IMR-90 (cell line): ENCODE measurements at regions not wholly inside any gene's neighbourhood (a gene's known extent, or its start where the extent isn't known, plus 50 kb on each side); places are given as distances from the start of the nearest gene placed in this dataset.

Source experiments
- ATAC-seq: fragments of 200-7000 bp; cut with Tn5 transposase; 2 replicates; pipeline ENCODE4 v1.9.1; 2020; ENCODE audit warnings: low read depth, mild to moderate bottlenecking, moderate library complexity
- BruUV-seq: library from RNA; stranded (reverse); fragments of 400-500 nt; replicated peaks from 2 replicates; lab custom pipeline; 2021; lab: Mats Ljungman, UMichigan
- CTCF ChIA-PET: fragments of 300-600 bp; formaldehyde crosslinking; extraction: SDS; loops from one replicate; lab custom pipeline; 2021; ENCODE audit warnings: antibody characterized with exemption; lab: Yijun Ruan, JAX
- POLR2A ChIA-PET: fragments of 300-600 bp; sonication (Branson Sonifier 250); formaldehyde crosslinking; loops from one replicate; lab custom pipeline; 2022; ENCODE audit warnings: antibody characterized with exemption; ENCODE audit not compliant: unreplicated experiment; lab: Charles Lee
- DNase-seq: peaks from one replicate; pipeline ENCODE4 v3.0.0; 2013
- H2AFZ ChIP-seq: replicated peaks from 2 replicates; pipeline ENCODE3; 2013; ENCODE audit warnings: low read length, mild to moderate bottlenecking; ENCODE audit not compliant: poor library complexity
- H2AK5ac ChIP-seq: 2 replicates; pipeline ENCODE4 v1.6.1; 2013; ENCODE audit warnings: low read depth, low read length, inconsistent platforms
- H2AK9ac ChIP-seq: replicated peaks from 2 replicates; pipeline ENCODE3; 2013; ENCODE audit warnings: mild to moderate bottlenecking, low read depth, low read length, moderate library complexity; ENCODE audit not compliant: poor library complexity
- H2BK120ac ChIP-seq: 2 replicates; pipeline ENCODE4 v1.6.1; 2013; ENCODE audit warnings: low read depth, low read length, inconsistent platforms
- H2BK15ac ChIP-seq: 3 replicates; pipeline ENCODE4 v1.6.1; 2013; ENCODE audit warnings: low read depth, low read length, inconsistent platforms
- H2BK20ac ChIP-seq: 2 replicates; pipeline ENCODE4 v1.6.1; 2013; ENCODE audit warnings: low read depth, mild to moderate bottlenecking, inconsistent platforms, low read length, moderate library complexity
- H2BK5ac ChIP-seq: 2 replicates; pipeline ENCODE4 v1.6.1; 2013; ENCODE audit warnings: mild to moderate bottlenecking, low read depth, low read length, inconsistent platforms; ENCODE audit not compliant: poor library complexity, severe bottlenecking
- H3K14ac ChIP-seq: replicated peaks from 2 replicates; pipeline ENCODE4 v1.6.1; 2013; ENCODE audit warnings: low read depth, low read length, inconsistent platforms
- H3K18ac ChIP-seq: 2 replicates; pipeline ENCODE4 v1.6.1; 2013; ENCODE audit warnings: low read depth, low read length, control low read depth
- H3K23ac ChIP-seq: 2 replicates; pipeline ENCODE4 v1.6.1; 2013; ENCODE audit warnings: low read depth, low read length, inconsistent platforms
- H3K27ac ChIP-seq: 2 replicates; pipeline ENCODE4 v1.5.1; 2013; ENCODE audit warnings: mild to moderate bottlenecking, control low read depth, low read length; ENCODE audit not compliant: insufficient read depth
- H3K27me3 ChIP-seq: 2 replicates; pipeline ENCODE4 v1.6.1; 2013; ENCODE audit warnings: low read length; ENCODE audit not compliant: control insufficient read depth, insufficient read depth
- H3K36me3 ChIP-seq: 2 replicates; pipeline ENCODE4 v1.6.1; 2013; ENCODE audit warnings: low read length, mixed read lengths; ENCODE audit not compliant: control insufficient read depth, insufficient read depth
- H3K4ac ChIP-seq: 2 replicates; pipeline ENCODE4 v1.6.1; 2013; ENCODE audit warnings: low read depth, low read length, inconsistent platforms
- H3K4me1 ChIP-seq: 2 replicates; pipeline ENCODE4 v1.6.1; 2013; ENCODE audit warnings: low read length, mixed read lengths; ENCODE audit not compliant: control insufficient read depth, insufficient read depth
- H3K4me2 ChIP-seq: 2 replicates; pipeline ENCODE4 v1.6.1; 2013; ENCODE audit warnings: low read depth, mild to moderate bottlenecking, control low read depth, low read length, moderate library complexity
- H3K4me3 ChIP-seq: 2 replicates; pipeline ENCODE4 v1.5.1; 2013; ENCODE audit warnings: low read depth, mild to moderate bottlenecking, control low read depth, low read length, moderate library complexity; ENCODE audit not compliant: insufficient read depth
- H3K56ac ChIP-seq: 2 replicates; pipeline ENCODE4 v1.6.1; 2013; ENCODE audit warnings: low read length, inconsistent platforms; ENCODE audit not compliant: insufficient read depth; ENCODE audit errors: extremely low read depth
- H3K79me1 ChIP-seq, 2 experiments: 2 replicates each; pipeline ENCODE4 v1.6.1; 2013; ENCODE audit warnings: low read length in 2 of 2, inconsistent platforms in 1 of 2, low read depth in 1 of 2
- H3K9ac ChIP-seq: 2 replicates; pipeline ENCODE4 v1.6.1; 2013; ENCODE audit warnings: low read depth, low read length, control low read depth
- H3K9me1 ChIP-seq: 2 replicates; pipeline ENCODE4 v1.6.1; 2013; ENCODE audit warnings: low read length, inconsistent platforms; ENCODE audit not compliant: insufficient read depth
- H3K9me3 ChIP-seq: 2 replicates; pipeline ENCODE4 v1.6.1; 2013; ENCODE audit warnings: low read length; ENCODE audit not compliant: control insufficient read depth, insufficient read depth
- H4K20me1 ChIP-seq: 2 replicates; pipeline ENCODE4 v1.6.1; 2013; ENCODE audit warnings: low read length, inconsistent platforms; ENCODE audit not compliant: insufficient read depth
- H4K5ac ChIP-seq: 2 replicates; pipeline ENCODE4 v1.6.1; 2013; ENCODE audit warnings: mild to moderate bottlenecking, low read depth, low read length, control low read depth
- H4K8ac ChIP-seq, 2 experiments: 2 replicates each; pipeline ENCODE4 v1.6.1; 2013; ENCODE audit warnings: low read depth in 2 of 2, low read length in 2 of 2, control low read depth in 1 of 2, inconsistent platforms in 1 of 2
- H4K91ac ChIP-seq: 2 replicates; pipeline ENCODE4 v1.6.1; 2013; ENCODE audit warnings: low read depth, low read length, inconsistent platforms; ENCODE audit not compliant: insufficient read depth
- BHLHE40 ChIP-seq: fragments of 150-350 bp; IDR thresholded peaks from 2 replicates; pipeline ENCODE4 v1.6.1; 2016; ENCODE audit warnings: mild to moderate bottlenecking, low read depth, low read length
- CEBPB ChIP-seq: IDR thresholded peaks from 2 replicates; pipeline ENCODE4 v1.6.1; 2012; ENCODE audit warnings: low read depth, low read length, improper control_type of control experiment
- CHD1 ChIP-seq: IDR thresholded peaks from 2 replicates; pipeline ENCODE4 v1.6.1; 2012; ENCODE audit warnings: low read depth, low read length, improper control_type of control experiment
- FOS ChIP-seq: fragments of 150-350 bp; IDR thresholded peaks from 2 replicates; pipeline ENCODE4 v1.6.1; 2016; ENCODE audit warnings: low read depth, low read length
- MAFK ChIP-seq: IDR thresholded peaks from 2 replicates; pipeline ENCODE4 v1.6.1; 2012; ENCODE audit warnings: low read depth, low read length, improper control_type of control experiment
- MAZ ChIP-seq: IDR thresholded peaks from 2 replicates; pipeline ENCODE4 v1.6.1; 2012; ENCODE audit warnings: low read depth, mild to moderate bottlenecking, low read length, improper control_type of control experiment, moderate library complexity, borderline replicate concordance
- MXI1 ChIP-seq: IDR thresholded peaks from 2 replicates; pipeline ENCODE4 v1.6.1; 2012; ENCODE audit warnings: low read depth, mild to moderate bottlenecking, low read length, moderate library complexity, borderline replicate concordance
- NFE2L2 ChIP-seq: fragments of 150-350 bp; IDR thresholded peaks from 2 replicates; pipeline ENCODE4 v1.6.1; 2016; ENCODE audit warnings: low read depth, mild to moderate bottlenecking, low read length
- POLR2A ChIP-seq: IDR thresholded peaks from 2 replicates; pipeline ENCODE4 v1.6.1; 2012; ENCODE audit warnings: mild to moderate bottlenecking, low read depth, low read length
- RAD21 ChIP-seq: IDR thresholded peaks from 2 replicates; pipeline ENCODE4 v1.6.1; 2012; ENCODE audit warnings: low read length, improper control_type of control experiment
- RCOR1 ChIP-seq: IDR thresholded peaks from 2 replicates; pipeline ENCODE4 v1.6.1; 2012; ENCODE audit warnings: mild to moderate bottlenecking, low read length, improper control_type of control experiment; ENCODE audit not compliant: insufficient replicate concordance
- RFX5 ChIP-seq: IDR thresholded peaks from 2 replicates; pipeline ENCODE4 v1.8.0; 2012; ENCODE audit warnings: low read depth, mild to moderate bottlenecking, low read length, moderate library complexity
- SMC3 ChIP-seq: fragments of 150-350 bp; IDR thresholded peaks from 2 replicates; pipeline ENCODE4 v1.6.1; 2016; ENCODE audit warnings: low read depth, mild to moderate bottlenecking, antibody characterized with exemption, low read length, moderate library complexity
- WGBS, 2 experiments: methylation state at CpG; one replicate each; pipeline versions ENCODE4 v1.1.5 to v1.1.7; 2013; ENCODE audit warnings: missing lambda C conversion rate in 2 of 2; ENCODE audit not compliant: insufficient read length in 1 of 2; ENCODE audit errors: extremely low coverage in 2 of 2; 5-methylcytosine and 5-hydroxymethylcytosine counted together
- dilution Hi-C: fragments of 300-500 bp; cut with HindIII; formaldehyde crosslinking; loops from one replicate; pipeline ENCODE4 v1.14.3; 2018; ENCODE audit warnings: low sequenced_read_pairs; ENCODE audit not compliant: unreplicated experiment
- in situ Hi-C: fragments of 300-500 bp; cut with MboI; formaldehyde crosslinking; loops from 3 replicates; pipeline ENCODE4 v1.14.3; 2019; ENCODE audit warnings: low sequenced_read_pairs, inconsistent platforms, mixed read lengths
- intact Hi-C: fragments of 100-400 bp; cut with micrococcal nuclease; formaldehyde crosslinking; loops from 2 replicates; pipeline ENCODE4 v1.10.0; 2022
- TF ChIP-seq, protein P1 (sequence below): fragments of 150-350 bp; IDR thresholded peaks from 2 replicates; pipeline ENCODE4 v1.6.1; 2016; ENCODE audit warnings: low read depth, mild to moderate bottlenecking, low read length, moderate library complexity, borderline replicate concordance
- TF ChIP-seq, protein P2 (sequence below): conservative IDR thresholded peaks from 2 replicates; pipeline ENCODE4 v1.5.1; 2012; ENCODE audit warnings: mild to moderate bottlenecking, low read depth, low read length, improper control_type of control experiment
- TF ChIP-seq, protein P3 (sequence below): fragments of 150-350 bp; IDR thresholded peaks from 2 replicates; pipeline ENCODE4 v1.6.1; 2017; ENCODE audit warnings: mild to moderate bottlenecking, antibody characterized with exemption, low read length, low read depth

DNA sequence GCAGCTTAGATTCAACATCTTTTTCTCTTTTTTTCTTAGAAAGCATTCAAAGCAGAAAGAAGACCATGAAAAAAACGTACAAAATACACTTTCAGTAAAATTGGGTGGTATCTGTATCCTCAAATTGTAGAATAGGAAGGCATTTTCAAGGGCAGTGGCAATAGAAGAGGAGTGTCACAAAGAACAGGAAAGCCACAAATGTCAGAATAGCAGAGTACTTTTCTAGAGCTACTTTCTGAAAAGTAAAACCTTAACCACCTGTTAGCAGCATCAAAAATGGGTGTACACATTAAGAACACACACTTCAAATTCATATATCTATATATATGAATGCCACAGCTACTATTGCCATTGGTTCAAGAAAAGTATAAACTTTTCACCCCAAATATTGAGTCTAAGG lies 412.1 kb upstream of the DCN start:
- Histone ChIP-seq H3K9me1 (no peaks in the 10 kb centered on the region), H4K91ac (no peak overlapping the region), H2AFZ (no peak overlapping the region), H2BK120ac (no peak overlapping the region), H4K5ac (no peak overlapping the region), H4K8ac (no peak overlapping the region), H3K79me1 (no peaks in the 10 kb centered on the region), H3K4me2 (no peak overlapping the region), H2BK15ac (no peak overlapping the region), H2BK20ac (no peak overlapping the region), H2BK5ac (no peak overlapping the region), H4K20me1 (no peaks in the 10 kb centered on the region), H3K9me3 (peaks cover 2% of the 10 kb centered on the region; the same call in 1 of the 2 replicates), H3K36me3 (no peaks in the 10 kb centered on the region), H3K27me3 (no peaks in the 10 kb centered on the region), H3K56ac (no peak overlapping the region), H3K14ac (no peak overlapping the region), H3K9ac (no peak overlapping the region), H3K18ac (no peak overlapping the region), H3K4me3 (no peak overlapping the region), H2AK5ac (no peak overlapping the region), H3K27ac (no peak overlapping the region), H2AK9ac (no peak overlapping the region), H3K4ac (no peak overlapping the region), H3K4me1 (no peaks in the 10 kb centered on the region), H3K23ac (no peak overlapping the region)
- TF ChIP-seq BHLHE40, result no peak
- no peak for TF ChIP-seq NFE2L2
- TF ChIP-seq MAZ, result no peak
- TF ChIP-seq, protein P1, sequence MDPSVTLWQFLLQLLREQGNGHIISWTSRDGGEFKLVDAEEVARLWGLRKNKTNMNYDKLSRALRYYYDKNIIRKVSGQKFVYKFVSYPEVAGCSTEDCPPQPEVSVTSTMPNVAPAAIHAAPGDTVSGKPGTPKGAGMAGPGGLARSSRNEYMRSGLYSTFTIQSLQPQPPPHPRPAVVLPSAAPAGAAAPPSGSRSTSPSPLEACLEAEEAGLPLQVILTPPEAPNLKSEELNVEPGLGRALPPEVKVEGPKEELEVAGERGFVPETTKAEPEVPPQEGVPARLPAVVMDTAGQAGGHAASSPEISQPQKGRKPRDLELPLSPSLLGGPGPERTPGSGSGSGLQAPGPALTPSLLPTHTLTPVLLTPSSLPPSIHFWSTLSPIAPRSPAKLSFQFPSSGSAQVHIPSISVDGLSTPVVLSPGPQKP, result no peak
- no peak for TF ChIP-seq FOS
- TF ChIP-seq, protein P2, sequence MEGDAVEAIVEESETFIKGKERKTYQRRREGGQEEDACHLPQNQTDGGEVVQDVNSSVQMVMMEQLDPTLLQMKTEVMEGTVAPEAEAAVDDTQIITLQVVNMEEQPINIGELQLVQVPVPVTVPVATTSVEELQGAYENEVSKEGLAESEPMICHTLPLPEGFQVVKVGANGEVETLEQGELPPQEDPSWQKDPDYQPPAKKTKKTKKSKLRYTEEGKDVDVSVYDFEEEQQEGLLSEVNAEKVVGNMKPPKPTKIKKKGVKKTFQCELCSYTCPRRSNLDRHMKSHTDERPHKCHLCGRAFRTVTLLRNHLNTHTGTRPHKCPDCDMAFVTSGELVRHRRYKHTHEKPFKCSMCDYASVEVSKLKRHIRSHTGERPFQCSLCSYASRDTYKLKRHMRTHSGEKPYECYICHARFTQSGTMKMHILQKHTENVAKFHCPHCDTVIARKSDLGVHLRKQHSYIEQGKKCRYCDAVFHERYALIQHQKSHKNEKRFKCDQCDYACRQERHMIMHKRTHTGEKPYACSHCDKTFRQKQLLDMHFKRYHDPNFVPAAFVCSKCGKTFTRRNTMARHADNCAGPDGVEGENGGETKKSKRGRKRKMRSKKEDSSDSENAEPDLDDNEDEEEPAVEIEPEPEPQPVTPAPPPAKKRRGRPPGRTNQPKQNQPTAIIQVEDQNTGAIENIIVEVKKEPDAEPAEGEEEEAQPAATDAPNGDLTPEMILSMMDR, result no peak
- no peak for TF ChIP-seq POLR2A
- no peak for TF ChIP-seq RAD21
- no peak for TF ChIP-seq CHD1
- TF ChIP-seq RCOR1, result no peak
- TF ChIP-seq MXI1, result no peak
- TF ChIP-seq SMC3, result no peak
- TF ChIP-seq RFX5, result no peak
- no peak for TF ChIP-seq MAFK
- TF ChIP-seq, protein P3, sequence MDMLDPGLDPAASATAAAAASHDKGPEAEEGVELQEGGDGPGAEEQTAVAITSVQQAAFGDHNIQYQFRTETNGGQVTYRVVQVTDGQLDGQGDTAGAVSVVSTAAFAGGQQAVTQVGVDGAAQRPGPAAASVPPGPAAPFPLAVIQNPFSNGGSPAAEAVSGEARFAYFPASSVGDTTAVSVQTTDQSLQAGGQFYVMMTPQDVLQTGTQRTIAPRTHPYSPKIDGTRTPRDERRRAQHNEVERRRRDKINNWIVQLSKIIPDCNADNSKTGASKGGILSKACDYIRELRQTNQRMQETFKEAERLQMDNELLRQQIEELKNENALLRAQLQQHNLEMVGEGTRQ, result no peak
- TF ChIP-seq CEBPB, result no peak
- no TSS peak for BruUV-seq
- DNase-seq (no peak), ATAC-seq (no peak)
- intact Hi-C loops (no loop called here), dilution Hi-C loops (no loop called here), in situ Hi-C loops (no loop called here)
- WGBS, 2 experiments, result no CpG with 5 or more reads among the region's 1 CpG
- ChIA-PET POLR2A (no interaction called here), CTCF (interaction anchor here (0.6 kb wide), 1 partner anchor 15 kb away, joined by 3 read pairs; no protein-coding TSS in a partner anchor)
